ENCODE measurements at regions not wholly inside any gene's neighbourhood (a gene's known extent, or its start where the extent isn't known, plus 50 kb on each side); places are given as distances from the start of the nearest gene placed in this dataset.

- no peak for DNase-seq
These were observed 199.5 kb upstream of the ZNF536 start for GRCh38 chr19:30172613-30173242.

GRCh38 chr19:30173593-30174356 is 198.4 kb upstream of the ZNF536 start:
- DNase-seq, result no peak

GRCh38 chr19:30174357-30174645 is 197.9 kb upstream of the ZNF536 start:
- no peak for DNase-seq

GRCh38 chr19:30174791-30175190 is 197.4 kb upstream of the ZNF536 start:
- DNase-seq, result no peak

- no peak for DNase-seq
These were observed 196.2 kb upstream of the ZNF536 start for GRCh38 chr19:30175987-30176386.

GRCh38 chr19:30178721-30179402 is 193.3 kb upstream of the ZNF536 start:
- DNase-seq, result no peak

GRCh38 chr19:30180691-30181090 is 191.5 kb upstream of the ZNF536 start:
- DNase-seq, result no peak

GRCh38 chr19:30183807-30184490 is 188.2 kb upstream of the ZNF536 start:
- DNase-seq, result no peak

GRCh38 chr19:30202060-30202600 is 170.1 kb upstream of the ZNF536 start:
- DNase-seq, result no peak

GRCh38 chr19:30204721-30205120 is 167.5 kb upstream of the ZNF536 start:
- no peak for DNase-seq

GRCh38 chr19:30206187-30206586 is 166.0 kb upstream of the ZNF536 start:
- DNase-seq, result no peak

GRCh38 chr19:30207357-30207756 is 164.8 kb upstream of the ZNF536 start:
- DNase-seq, result no peak

GRCh38 chr19:30208436-30209060 is 163.6 kb upstream of the ZNF536 start:
- DNase-seq, result no peak

- DNase-seq, result no peak
These were observed 162.3 kb upstream of the ZNF536 start for GRCh38 chr19:30209617-30210600.

GRCh38 chr19:30212574-30212973 is 159.6 kb upstream of the ZNF536 start:
- peak; percentile 1 for DNase-seq

GRCh38 chr19:30214651-30215051 is 157.5 kb upstream of the ZNF536 start:
- peak; percentile 10 for DNase-seq

GRCh38 chr19:30215248-30215647 is 156.9 kb upstream of the ZNF536 start:
- no peak for DNase-seq

- no peak for DNase-seq
These were observed 155.7 kb upstream of the ZNF536 start for GRCh38 chr19:30216453-30216852.

GRCh38 chr19:30217461-30217860 is 154.7 kb upstream of the ZNF536 start:
- DNase-seq, result peak; percentile 3

- DNase-seq, result no peak
These were observed 152.5 kb upstream of the ZNF536 start for GRCh38 chr19:30219702-30220101.

GRCh38 chr19:30221176-30221575 is 151.0 kb upstream of the ZNF536 start:
- no peak for DNase-seq

GRCh38 chr19:30222428-30222873 is 149.7 kb upstream of the ZNF536 start:
- no peak for DNase-seq
